GM21825 (cell line): ENCODE measurements at regions not wholly inside any gene's neighbourhood (a gene's known extent, or its start where the extent isn't known, plus 50 kb on each side); places are given as distances from the start of the nearest gene placed in this dataset.
A peak's percentile ranks its signal among the peaks of the same experiment; 100 is the strongest.
"Not testable (repeated sequence)": the region's sequence is repeated elsewhere in the genome, so short reads cannot be mapped to it uniquely, and the experiment has no call there.

Source experiments
- ATAC-seq: cut with Tn5 transposase; IDR thresholded peaks from one replicate; pipeline ENCODE4 v1.9.1; 2021; ENCODE audit warnings: mild to moderate bottlenecking, moderate library complexity; ENCODE audit not compliant: unreplicated experiment

- ATAC-seq, result peak; percentile 91
These were observed 556.5 kb upstream of the SEMA6A start for GRCh38 chr5:117131048-117131679.

GRCh38 chr5:117118499-117118898 lies 543.9 kb upstream of the SEMA6A start:
- no peak for ATAC-seq

- not testable (repeated sequence) for ATAC-seq
These were observed 542.7 kb upstream of the SEMA6A start for GRCh38 chr5:117117314-117117713.

- ATAC-seq, result no peak
These were observed 535.9 kb upstream of the SEMA6A start for GRCh38 chr5:117110548-117110947.

GRCh38 chr5:117107859-117108258 lies 533.2 kb upstream of the SEMA6A start:
- ATAC-seq, result no peak

- no peak for ATAC-seq
These were observed 529.1 kb upstream of the SEMA6A start for GRCh38 chr5:117103703-117104102.

- ATAC-seq, result no peak
These were observed 528.0 kb upstream of the SEMA6A start for GRCh38 chr5:117102591-117102990.

- no peak for ATAC-seq
These were observed 525.6 kb upstream of the SEMA6A start for GRCh38 chr5:117100176-117100575.

GRCh38 chr5:117098094-117098493 lies 523.5 kb upstream of the SEMA6A start:
- no peak for ATAC-seq

- no peak for ATAC-seq
These were observed 521.0 kb upstream of the SEMA6A start for GRCh38 chr5:117095346-117096332.

GRCh38 chr5:117094114-117094815 lies 519.6 kb upstream of the SEMA6A start:
- ATAC-seq, result no peak

GRCh38 chr5:117093653-117094052 lies 519.0 kb upstream of the SEMA6A start:
- no peak for ATAC-seq

GRCh38 chr5:117089001-117089400 lies 514.4 kb upstream of the SEMA6A start:
- no peak for ATAC-seq

GRCh38 chr5:117088176-117088575 lies 513.6 kb upstream of the SEMA6A start:
- no peak for ATAC-seq

- no peak for ATAC-seq
These were observed 509.4 kb upstream of the SEMA6A start for GRCh38 chr5:117084067-117084466.

GRCh38 chr5:117082977-117083376 lies 508.4 kb upstream of the SEMA6A start:
- ATAC-seq, result no peak

- no peak for ATAC-seq
These were observed 502.5 kb upstream of the SEMA6A start for GRCh38 chr5:117077142-117077541.

GRCh38 chr5:117072439-117072838 lies 497.8 kb upstream of the SEMA6A start:
- no peak for ATAC-seq

- no peak for ATAC-seq
These were observed 491.2 kb upstream of the SEMA6A start for GRCh38 chr5:117065800-117066199.

GRCh38 chr5:117065161-117065560 lies 490.5 kb upstream of the SEMA6A start:
- no peak for ATAC-seq

- ATAC-seq, result no peak
These were observed 485.5 kb upstream of the SEMA6A start for GRCh38 chr5:117060099-117060498.
